Renal pelvis (tissue), 1 donor: ENCODE measurements at regions not wholly inside any gene's neighbourhood (a gene's known extent, or its start where the extent isn't known, plus 50 kb on each side); places are given as distances from the start of the nearest gene placed in this dataset.
"Not testable (repeated sequence)": the region's sequence is repeated elsewhere in the genome, so short reads cannot be mapped to it uniquely, and the experiment has no call there.

Experiments used
- DNase-seq: peaks from one replicate; pipeline ENCODE4 v3.0.0-alpha.2; 2013

- no peak for DNase-seq
Observed at GRCh38 chr5:155116456-155117251, 103.1 kb downstream of the KIF4B start.

GRCh38 chr5:155125551-155126095, 112.1 kb downstream of the KIF4B start:
- DNase-seq: no peak

DNA sequence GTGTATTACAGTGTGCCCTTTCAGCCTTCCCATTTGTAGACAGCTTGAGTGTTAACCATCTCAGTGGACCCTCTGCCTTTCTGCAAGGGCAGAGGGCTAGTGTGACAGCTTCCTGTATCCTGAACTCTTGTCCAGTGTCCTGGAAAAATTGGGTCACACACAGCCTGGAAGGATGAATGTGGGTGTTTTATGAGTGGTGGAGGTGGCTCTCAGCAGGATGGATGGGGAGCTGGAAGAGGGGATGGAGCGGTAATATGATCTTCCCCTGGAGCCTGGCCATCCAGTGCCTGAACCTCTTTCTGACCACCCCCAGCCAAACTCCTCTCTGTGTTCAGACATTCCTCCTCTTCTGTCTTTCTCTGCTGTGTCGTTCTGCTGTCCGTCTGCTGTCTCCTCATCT, 113.0 kb downstream of the KIF4B start:
- DNase-seq: no peak

DNA sequence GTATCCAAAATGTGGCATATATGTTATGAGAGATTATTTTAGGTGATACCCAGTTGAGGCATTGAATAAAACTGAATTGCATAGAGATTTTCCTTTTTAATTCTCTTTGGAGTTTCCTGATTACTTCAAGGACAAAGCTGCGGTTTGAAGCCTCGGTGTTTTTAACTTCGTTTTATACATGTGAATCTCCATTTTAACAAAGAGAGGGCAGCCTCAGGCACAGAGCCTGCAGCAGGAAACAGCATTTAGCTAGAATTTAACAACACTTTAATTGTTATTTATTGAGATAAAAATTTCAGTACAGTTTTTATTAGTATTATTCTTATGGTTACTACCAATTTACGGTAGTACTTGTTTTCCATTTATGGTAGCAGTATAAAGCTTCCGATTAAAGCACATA, 114.0 kb downstream of the KIF4B start:
- no peak for DNase-seq

GRCh38 chr5:155128786-155129512, 115.4 kb downstream of the KIF4B start:
- DNase-seq: no peak

- no peak for DNase-seq
Observed at GRCh38 chr5:155129513-155129880, 115.9 kb downstream of the KIF4B start.

GRCh38 chr5:155134130-155134529, 120.6 kb downstream of the KIF4B start:
- no peak for DNase-seq

GRCh38 chr5:155136216-155136850, 122.8 kb downstream of the KIF4B start:
- no peak for DNase-seq

DNA sequence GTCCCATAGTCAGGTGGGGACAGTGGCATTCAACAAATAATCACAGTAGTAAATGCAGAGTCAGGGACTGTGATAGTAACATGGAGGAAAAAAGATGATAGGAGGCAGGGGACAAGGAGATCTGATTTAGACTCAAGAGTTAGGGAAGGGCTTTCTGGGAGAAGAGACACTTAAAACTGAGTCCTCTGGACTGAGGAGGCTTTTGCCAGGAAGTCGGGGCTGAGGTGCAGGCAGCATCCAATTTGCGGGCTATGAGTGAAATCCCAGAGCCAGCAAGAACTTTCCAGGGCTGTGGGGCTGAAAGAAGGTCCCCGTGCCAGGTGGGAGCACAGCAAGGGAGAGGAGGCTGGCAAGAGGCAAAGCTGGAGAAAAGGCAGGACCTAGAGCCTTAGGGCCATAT, 124.1 kb downstream of the KIF4B start:
- DNase-seq: no peak

- DNase-seq: no peak
Observed at GRCh38 chr5:155140646-155141045, 127.1 kb downstream of the KIF4B start.

DNA sequence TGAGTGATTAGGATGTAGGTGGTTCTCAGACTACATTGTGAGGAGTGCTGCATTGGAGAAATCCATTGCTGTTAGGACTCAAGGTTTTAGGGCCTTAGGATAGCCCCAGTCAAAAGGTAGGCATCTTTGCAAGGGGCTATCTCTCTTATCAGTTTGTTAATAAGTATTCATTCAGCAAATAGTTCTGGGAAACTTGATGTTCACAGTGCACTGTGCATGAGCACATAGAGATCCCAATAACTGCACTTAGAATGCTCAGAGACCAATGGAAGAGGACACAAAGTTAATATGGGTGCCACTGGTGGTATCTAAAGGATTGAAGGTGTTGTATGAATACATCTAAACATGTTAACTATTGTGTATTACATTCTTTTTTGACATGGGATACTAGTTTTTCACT, 131.4 kb downstream of the KIF4B start:
- DNase-seq: no peak

- DNase-seq: no peak
Observed at GRCh38 chr5:155147222-155147621, 133.7 kb downstream of the KIF4B start.

DNA sequence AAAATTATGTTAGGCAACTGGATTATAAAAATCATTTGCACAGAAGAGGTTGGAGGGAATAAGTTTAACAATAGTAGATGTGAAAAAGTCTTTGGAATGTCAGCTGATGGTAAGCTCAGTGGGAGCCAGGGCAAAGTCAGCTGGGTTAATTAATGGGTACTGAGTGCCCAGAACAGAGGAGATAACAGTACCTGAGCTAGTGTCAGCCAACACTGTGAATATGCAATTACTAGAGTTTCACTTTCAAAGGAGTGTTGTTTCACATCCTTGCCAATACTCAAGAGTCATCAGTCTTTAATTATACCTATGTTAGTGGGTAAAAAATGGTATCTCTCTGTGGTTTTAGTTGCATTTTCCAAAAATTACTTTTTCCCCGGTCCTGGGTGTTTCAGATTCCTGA, 135.1 kb downstream of the KIF4B start:
- DNase-seq: no peak

- DNase-seq: no peak
Observed at GRCh38 chr5:155150012-155150411, 136.5 kb downstream of the KIF4B start.

GRCh38 chr5:155154973-155155372, 141.4 kb downstream of the KIF4B start:
- DNase-seq: no peak

DNA sequence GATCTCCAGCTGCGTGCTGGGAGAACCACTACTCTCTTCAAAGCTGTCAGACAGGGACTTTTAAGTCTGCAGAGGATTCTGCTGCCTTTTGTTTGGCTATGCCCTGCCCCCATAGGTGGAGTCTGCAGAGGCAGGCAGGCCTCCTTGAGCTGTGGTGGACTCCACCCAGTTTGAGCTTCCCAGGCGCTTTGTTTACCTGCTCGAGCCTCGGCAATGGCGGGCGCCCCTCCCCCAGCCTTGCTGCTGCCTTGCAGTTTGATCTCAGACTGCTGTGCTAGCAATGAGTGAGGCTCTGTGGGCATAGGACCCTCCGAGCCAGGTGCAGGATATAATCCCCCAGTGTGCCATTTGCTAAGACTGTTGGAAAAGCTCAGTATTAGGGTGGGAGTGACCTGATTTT, 149.5 kb downstream of the KIF4B start:
- DNase-seq: not testable (repeated sequence)

DNA sequence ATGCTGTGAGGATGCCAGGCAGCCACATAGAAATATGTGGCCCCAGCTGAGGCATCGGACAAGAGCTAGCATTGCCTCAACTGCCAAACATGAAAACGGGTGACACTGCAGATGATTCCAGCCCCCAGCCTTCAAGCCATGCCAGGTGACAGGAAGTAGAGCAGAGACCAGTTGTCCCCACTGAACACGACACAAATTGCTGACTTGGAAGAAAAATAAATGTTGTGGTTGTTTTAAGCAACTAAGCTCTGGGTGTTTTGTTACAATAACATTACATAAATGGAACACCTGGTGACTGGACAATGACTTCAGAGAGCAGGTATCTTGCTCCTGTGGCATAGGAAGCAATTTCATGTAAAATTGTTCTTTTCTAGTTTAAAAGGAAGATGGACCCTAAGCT, 154.2 kb downstream of the KIF4B start:
- no peak for DNase-seq

DNA sequence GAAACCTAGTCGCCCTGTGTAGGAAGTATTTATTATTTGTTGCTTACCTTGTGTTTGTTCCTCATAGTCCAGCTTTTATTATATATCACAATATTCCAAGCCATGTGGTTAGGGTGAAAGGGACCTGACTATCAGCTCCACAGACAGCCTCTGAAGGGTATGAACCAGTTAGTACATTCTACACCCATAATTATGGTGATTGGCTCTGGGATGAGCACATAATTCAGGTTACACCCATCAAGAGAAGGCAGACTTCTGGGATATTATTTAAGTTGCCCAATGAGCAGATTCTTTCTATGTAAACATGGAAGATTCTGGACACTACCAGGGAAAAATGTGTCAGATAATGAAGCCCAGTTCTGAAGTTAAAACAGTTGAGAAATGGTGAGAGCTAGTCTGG, 168.0 kb downstream of the KIF4B start:
- DNase-seq: no peak

- no peak for DNase-seq
Observed at GRCh38 chr5:155189476-155189875, 175.9 kb downstream of the KIF4B start.

DNA sequence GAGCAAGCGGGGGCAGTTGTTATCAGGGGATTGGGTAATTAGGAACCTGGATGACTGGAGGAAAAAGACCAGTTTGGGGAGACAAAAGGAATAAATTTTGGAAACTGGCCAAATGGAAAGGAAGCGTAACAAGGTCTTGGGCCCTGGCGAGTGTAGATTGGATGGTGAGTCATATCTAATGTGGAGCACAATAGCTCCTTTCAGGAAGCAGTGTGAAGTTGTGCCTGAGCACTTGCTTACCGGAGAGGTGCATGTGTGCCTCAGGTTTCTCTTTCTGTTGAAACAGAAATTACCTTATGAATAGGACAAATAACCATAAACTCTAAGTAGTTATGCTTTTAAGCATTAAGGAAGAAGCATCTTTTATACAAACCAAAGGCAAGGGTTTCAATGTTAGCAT, 176.4 kb downstream of the KIF4B start:
- no peak for DNase-seq

- no peak for DNase-seq
Observed at GRCh38 chr5:155193029-155193428, 179.5 kb downstream of the KIF4B start.

GRCh38 chr5:155193483-155194107, 180.0 kb downstream of the KIF4B start:
- DNase-seq: no peak
